ENCODE measurements at regions not wholly inside any gene's neighbourhood (a gene's known extent, or its start where the extent isn't known, plus 50 kb on each side); places are given as distances from the start of the nearest gene placed in this dataset.

- DNase-seq (no peak), ATAC-seq (ENCODE audit: poor library complexity) (no peak)
- intact Hi-C loops (cut with DNase I) = no loop called here
Observed at GRCh38 chr6:14453712-14454472, 336.3 kb downstream of the CD83 start.

- DNase-seq = no peak
- intact Hi-C loops (cut with DNase I) = no loop called here
- ATAC-seq (ENCODE audit: poor library complexity) = no peak
Observed at GRCh38 chr6:14454473-14454775, 336.9 kb downstream of the CD83 start.

GRCh38 chr6:14455427-14455826 lies 337.9 kb downstream of the CD83 start:
- ATAC-seq (ENCODE audit: poor library complexity) (no peak), DNase-seq (no peak)

GRCh38 chr6:14455876-14456648 lies 338.5 kb downstream of the CD83 start:
- ATAC-seq (ENCODE audit: poor library complexity) = peak; percentile 32
- DNase-seq = no peak
- intact Hi-C loops (cut with DNase I) = no loop called here

More at GRCh38 chr6:14455427-14455826, 337.9 kb downstream of the CD83 start:
- intact Hi-C loops (cut with DNase I) = no loop called here

GRCh38 chr6:14456941-14457340 lies 339.4 kb downstream of the CD83 start:
- DNase-seq (no peak), ATAC-seq (ENCODE audit: poor library complexity) (no peak)
- intact Hi-C loops (cut with DNase I) = no loop called here

- no peak for DNase-seq
- ATAC-seq (ENCODE audit: poor library complexity) = peak; percentile 64
- intact Hi-C loops (cut with DNase I) = no loop called here
Observed at GRCh38 chr6:14458669-14459266, 341.2 kb downstream of the CD83 start.

GRCh38 chr6:14459315-14459714 lies 341.7 kb downstream of the CD83 start:
- DNase-seq (no peak), ATAC-seq (ENCODE audit: poor library complexity) (no peak)
- intact Hi-C loops (cut with DNase I) = no loop called here

- ATAC-seq (ENCODE audit: poor library complexity) (no peak), DNase-seq (no peak)
- intact Hi-C loops (cut with DNase I) = no loop called here
Observed at GRCh38 chr6:14460556-14460955, 343.0 kb downstream of the CD83 start.

GRCh38 chr6:14462135-14462534 lies 344.6 kb downstream of the CD83 start:
- ATAC-seq (ENCODE audit: poor library complexity) (no peak), DNase-seq (no peak)
- intact Hi-C loops (cut with DNase I) = no loop called here

- DNase-seq = no peak
- intact Hi-C loops (cut with DNase I) = no loop called here
- ATAC-seq (ENCODE audit: poor library complexity) = no peak
Observed at GRCh38 chr6:14462566-14462965, 345.0 kb downstream of the CD83 start.

- DNase-seq = no peak
- ATAC-seq (ENCODE audit: poor library complexity) = no peak
- intact Hi-C loops (cut with DNase I) = no loop called here
Observed at GRCh38 chr6:14463110-14463509, 345.5 kb downstream of the CD83 start.

- no peak for ATAC-seq (ENCODE audit: poor library complexity)
- intact Hi-C loops (cut with DNase I) = no loop called here
Observed at GRCh38 chr6:14464055-14464454, 346.5 kb downstream of the CD83 start.

GRCh38 chr6:14464716-14465115 lies 347.1 kb downstream of the CD83 start:
- no peak for ATAC-seq (ENCODE audit: poor library complexity)
- intact Hi-C loops (cut with DNase I) = no loop called here
- no peak for DNase-seq

More at GRCh38 chr6:14464055-14464454, 346.5 kb downstream of the CD83 start:
- DNase-seq = no peak

- ATAC-seq (ENCODE audit: poor library complexity) (no peak), DNase-seq (no peak)
- intact Hi-C loops (cut with DNase I) = no loop called here
Observed at GRCh38 chr6:14466278-14466677, 348.7 kb downstream of the CD83 start.

GRCh38 chr6:14467591-14467990 lies 350.0 kb downstream of the CD83 start:
- intact Hi-C loops (cut with DNase I) = no loop called here
- ATAC-seq (ENCODE audit: poor library complexity) (no peak), DNase-seq (no peak)

- DNase-seq = no peak
- ATAC-seq (ENCODE audit: poor library complexity) = no peak
- intact Hi-C loops (cut with DNase I) = no loop called here
Observed at GRCh38 chr6:14468647-14469321, 351.2 kb downstream of the CD83 start.

GRCh38 chr6:14470101-14470500 lies 352.5 kb downstream of the CD83 start:
- DNase-seq (no peak), ATAC-seq (ENCODE audit: poor library complexity) (no peak)
- intact Hi-C loops (cut with DNase I) = no loop called here

- peak; percentile 74 for ATAC-seq (ENCODE audit: poor library complexity)
- DNase-seq = no peak
Observed at GRCh38 chr6:14470671-14471070, 353.1 kb downstream of the CD83 start.

GRCh38 chr6:14472255-14472985 lies 354.8 kb downstream of the CD83 start:
- no peak for ATAC-seq (ENCODE audit: poor library complexity)
- DNase-seq = no peak
- intact Hi-C loops (cut with DNase I) = no loop called here

More at GRCh38 chr6:14470671-14471070, 353.1 kb downstream of the CD83 start:
- intact Hi-C loops (cut with DNase I) = no loop called here

Measured in Right ventricle myocardium superior (tissue), 1 donor.